Occipital lobe (tissue), 1 donor: ENCODE measurements at regions not wholly inside any gene's neighbourhood (a gene's known extent, or its start where the extent isn't known, plus 50 kb on each side); places are given as distances from the start of the nearest gene placed in this dataset.
"Not testable (repeated sequence)": the region's sequence is repeated elsewhere in the genome, so short reads cannot be mapped to it uniquely, and the experiment has no call there.

Experiments
- DNase-seq: peaks from one replicate; lab custom pipeline; 2025; lab: John Stamatoyannopoulos, UW

GRCh38 chr16:87047221-87048037, 269.8 kb downstream of the C16orf95 start:
- no peak for DNase-seq

- DNase-seq = no peak
Observed at GRCh38 chr16:87048038-87048729, 269.0 kb downstream of the C16orf95 start.

- DNase-seq = no peak
Observed at GRCh38 chr16:87048730-87049115, 268.5 kb downstream of the C16orf95 start.

- DNase-seq = not testable (repeated sequence)
Observed at GRCh38 chr16:87049216-87049615, 268.0 kb downstream of the C16orf95 start.

- no peak for DNase-seq
Observed at GRCh38 chr16:87050142-87050541, 267.1 kb downstream of the C16orf95 start.

- no peak for DNase-seq
Observed at GRCh38 chr16:87051526-87052320, 265.5 kb downstream of the C16orf95 start.

GRCh38 chr16:87052506-87052905, 264.7 kb downstream of the C16orf95 start:
- DNase-seq = no peak

- no peak for DNase-seq
Observed at GRCh38 chr16:87053016-87053982, 263.9 kb downstream of the C16orf95 start.

- no peak for DNase-seq
Observed at GRCh38 chr16:87054154-87054553, 263.0 kb downstream of the C16orf95 start.

GRCh38 chr16:87054856-87055255, 262.3 kb downstream of the C16orf95 start:
- no peak for DNase-seq

- DNase-seq = no peak
Observed at GRCh38 chr16:87056083-87056482, 261.1 kb downstream of the C16orf95 start.

- no peak for DNase-seq
Observed at GRCh38 chr16:87056551-87056950, 260.6 kb downstream of the C16orf95 start.

- DNase-seq = no peak
Observed at GRCh38 chr16:87057211-87057881, 259.8 kb downstream of the C16orf95 start.

- DNase-seq = no peak
Observed at GRCh38 chr16:87057951-87058560, 259.1 kb downstream of the C16orf95 start.

- no peak for DNase-seq
Observed at GRCh38 chr16:87058728-87059250, 258.4 kb downstream of the C16orf95 start.

GRCh38 chr16:87060034-87060986, 256.9 kb downstream of the C16orf95 start:
- DNase-seq = no peak

GRCh38 chr16:87061243-87061920, 255.8 kb downstream of the C16orf95 start:
- no peak for DNase-seq
